SK-N-SH (cell line): ENCODE measurements at regions not wholly inside any gene's neighbourhood (a gene's known extent, or its start where the extent isn't known, plus 50 kb on each side); places are given as distances from the start of the nearest gene placed in this dataset.

Source experiments
- CTCF ChIA-PET: fragments of 300-600, 350-600 bp; formaldehyde crosslinking; extraction: SDS; loops from one replicate; lab custom pipeline; 2021; lab: Yijun Ruan, JAX
- POLR2A ChIA-PET: fragments of 350-600 bp; sonication (Branson Sonifier 250); formaldehyde crosslinking; extraction: SDS; loops from one replicate; lab custom pipeline; 2020; ENCODE audit warnings: antibody characterized with exemption, inconsistent platforms; lab: Yijun Ruan, JAX
- DNase-seq: peaks from one replicate; pipeline ENCODE4 v3.0.0; 2012
- H2AFZ ChIP-seq: fragments of 200-600 bp; sonication (generic); 2 replicates; pipeline ENCODE4 v1.8.1; 2016; ENCODE audit warnings: antibody characterized with exemption, mild to moderate bottlenecking, low read depth
- H3F3A ChIP-seq: fragments of 200-600 bp; sonication (generic); replicated peaks from 2 replicates; pipeline ENCODE3; 2016; ENCODE audit warnings: antibody characterized with exemption, mild to moderate bottlenecking; ENCODE audit not compliant: insufficient read depth
- H3K27ac ChIP-seq, 2 experiments: fragments of 200-500 bp in 1 of 2; fragments of 200-600 bp in 1 of 2; sonication (Bioruptor generic) in 1 of 2; sonication (generic), shearing (Covaris generic) in 1 of 2; 2 replicates each; pipeline versions ENCODE4 v1.5.1 to v1.6.1; 2014 to 2016; ENCODE audit warnings: low read depth in 2 of 2, inconsistent platforms in 1 of 2, low read length in 1 of 2, mild to moderate bottlenecking in 1 of 2, mixed read lengths in 1 of 2
- H3K27me3 ChIP-seq: fragments of 200-600 bp; sonication (generic), shearing (Covaris generic); 2 replicates; pipeline ENCODE4 v1.6.1; 2016; ENCODE audit warnings: mixed run types; ENCODE audit not compliant: insufficient read depth
- H3K36me3 ChIP-seq, 2 experiments: fragments of 200-500 bp in 1 of 2; fragments of 200-600 bp in 1 of 2; sonication (Bioruptor generic) in 1 of 2; sonication (generic) in 1 of 2; replicated peaks in 1 of 2; 2 replicates each; pipeline versions ENCODE3 to v1.5.1; 2014 to 2016; ENCODE audit warnings: low read length in 1 of 2, mild to moderate bottlenecking in 1 of 2; ENCODE audit not compliant: insufficient read depth in 2 of 2, control insufficient read depth in 1 of 2
- H3K4me1 ChIP-seq, 2 experiments: fragments of 200-500 bp in 1 of 2; fragments of 200-600 bp in 1 of 2; sonication (Bioruptor generic) in 1 of 2; sonication (generic), shearing (Covaris generic) in 1 of 2; 2 replicates each; pipeline versions ENCODE4 v1.5.1 to v1.6.1; 2014 to 2016; ENCODE audit warnings: low read depth in 1 of 2, low read length in 1 of 2, mixed run types in 1 of 2; ENCODE audit not compliant: insufficient read depth in 2 of 2, control insufficient read depth in 1 of 2
- H3K4me2 ChIP-seq: fragments of 200-600 bp; sonication (generic), shearing (Covaris generic); 2 replicates; pipeline ENCODE4 v1.6.1; 2017; ENCODE audit warnings: mixed run types
- H3K4me3 ChIP-seq, 2 experiments: fragments of 200-500 bp in 1 of 2; fragments of 200-600 bp in 1 of 2; sonication (Bioruptor generic) in 1 of 2; sonication (generic), shearing (Covaris generic) in 1 of 2; 2 replicates each; pipeline versions ENCODE4 v1.5.1 to v1.8.1; 2014 to 2016; ENCODE audit warnings: low read depth in 2 of 2, inconsistent platforms in 1 of 2, low read length in 1 of 2, mild to moderate bottlenecking in 1 of 2, mixed read lengths in 1 of 2, moderate library complexity in 1 of 2
- H3K79me2 ChIP-seq: fragments of 200-600 bp; sonication (generic); 2 replicates; pipeline ENCODE4 v1.8.1; 2017; ENCODE audit warnings: mild to moderate bottlenecking; ENCODE audit not compliant: insufficient read depth
- H3K9ac ChIP-seq: fragments of 200-600 bp; sonication (generic); 2 replicates; pipeline ENCODE4 v1.6.1; 2017; ENCODE audit warnings: mixed run types
- H3K9me2 ChIP-seq: fragments of 200-600 bp; sonication (generic); 2 replicates; pipeline ENCODE4 v1.6.1; 2017; ENCODE audit warnings: mixed run types
- H3K9me3 ChIP-seq: fragments of 200-600 bp; sonication (generic); 2 replicates; pipeline ENCODE4 v1.6.1; 2017; ENCODE audit warnings: mixed run types, mild to moderate bottlenecking, moderate library complexity
- H4K20me1 ChIP-seq: fragments of 200-600 bp; sonication (generic); 2 replicates; pipeline ENCODE4 v1.6.1; 2017; ENCODE audit warnings: mild to moderate bottlenecking, mixed run types; ENCODE audit not compliant: insufficient read depth
- CHD2 ChIP-seq: fragments of 150-350 bp; IDR thresholded peaks from 2 replicates; pipeline ENCODE4 v1.6.1; 2018; ENCODE audit warnings: low read length; ENCODE audit not compliant: partially characterized antibody
- EP300 ChIP-seq, 2 experiments: IDR thresholded peaks; 2 replicates each; pipeline versions ENCODE4 v1.4.0 to v1.6.1; 2012; ENCODE audit warnings: borderline replicate concordance in 1 of 2, low read depth in 1 of 2, low read length in 1 of 2
- EZH2phosphoT487 ChIP-seq: fragments of 200-600 bp; sonication (generic); IDR thresholded peaks from 2 replicates; pipeline ENCODE4 v1.6.1; 2017; ENCODE audit warnings: low read depth, mixed run types, mild to moderate bottlenecking, antibody characterized with exemption, moderate library complexity, borderline replicate concordance
- FOSL2 ChIP-seq: IDR thresholded peaks from 2 replicates; pipeline ENCODE4 v1.4.0; 2012; ENCODE audit warnings: low read depth, mild to moderate bottlenecking, moderate library complexity, borderline replicate concordance
- GATA2 ChIP-seq: sonication (generic); formaldehyde crosslinking; IDR thresholded peaks from 2 replicates; pipeline ENCODE4 v1.5.0; 2020; ENCODE audit warnings: mild to moderate bottlenecking, missing genetic modification reagents
- MAX ChIP-seq: IDR thresholded peaks from 2 replicates; pipeline ENCODE4 v1.4.0; 2012; ENCODE audit warnings: low read depth
- MXI1 ChIP-seq: IDR thresholded peaks from 2 replicates; pipeline ENCODE4 v1.6.1; 2012; ENCODE audit warnings: mild to moderate bottlenecking, low read depth, low read length, improper control_type of control experiment
- NFIC ChIP-seq: IDR thresholded peaks from 2 replicates; pipeline ENCODE4 v1.4.0; 2012; ENCODE audit warnings: borderline replicate concordance
- NRF1 ChIP-seq: IDR thresholded peaks from 2 replicates; pipeline ENCODE4 v1.6.1; 2012; ENCODE audit warnings: low read depth, mild to moderate bottlenecking, low read length
- RCOR1 ChIP-seq: fragments of 150-350 bp; IDR thresholded peaks from 2 replicates; pipeline ENCODE4 v1.6.1; 2017; ENCODE audit warnings: antibody characterized with exemption, low read length
- RXRA ChIP-seq: IDR thresholded peaks from 2 replicates; pipeline ENCODE4 v1.4.0; 2012; ENCODE audit warnings: low read depth, mild to moderate bottlenecking, borderline replicate concordance
- SIN3A ChIP-seq: IDR thresholded peaks from 2 replicates; pipeline ENCODE4 v1.6.1; 2012; ENCODE audit warnings: low read depth, mild to moderate bottlenecking, low read length, moderate library complexity, borderline replicate concordance
- SMC3 ChIP-seq: IDR thresholded peaks from 2 replicates; pipeline ENCODE4 v1.6.1; 2012; ENCODE audit warnings: low read depth, low read length, improper control_type of control experiment
- TAF1 ChIP-seq: IDR thresholded peaks from 2 replicates; pipeline ENCODE4 v1.6.1; 2012; ENCODE audit warnings: low read depth, mild to moderate bottlenecking, low read length, moderate library complexity, borderline replicate concordance
- TCF12 ChIP-seq: IDR thresholded peaks from 2 replicates; pipeline ENCODE4 v1.4.0; 2012
- TEAD4 ChIP-seq: IDR thresholded peaks from 2 replicates; pipeline ENCODE4 v1.4.0; 2012; ENCODE audit warnings: mild to moderate bottlenecking, borderline replicate concordance; ENCODE audit not compliant: insufficient read depth
- USF2 ChIP-seq: fragments of 150-350 bp; IDR thresholded peaks from 2 replicates; pipeline ENCODE4 v1.6.1; 2017; ENCODE audit warnings: antibody characterized with exemption, low read length, low read depth, borderline replicate concordance
- WGBS: methylation state at CpG from one replicate; pipeline ENCODE4 v1.1.6; 2017; ENCODE audit warnings: low lambda C conversion rate; 5-methylcytosine and 5-hydroxymethylcytosine counted together
- TF ChIP-seq, protein P1 (sequence below): IDR thresholded peaks from 2 replicates; pipeline ENCODE4 v1.4.0; 2012; ENCODE audit warnings: low read depth, borderline replicate concordance
- TF ChIP-seq, protein P2 (sequence below): IDR thresholded peaks from 2 replicates; pipeline ENCODE4 v1.4.0; 2012; ENCODE audit warnings: low read depth, borderline replicate concordance
- TF ChIP-seq, protein P3 (sequence below): fragments of 200-600 bp; sonication (generic); IDR thresholded peaks from 2 replicates; pipeline ENCODE4 v1.6.1; 2017; ENCODE audit warnings: antibody characterized with exemption, mild to moderate bottlenecking, moderate library complexity

- Histone ChIP-seq H3K4me2 (no peak overlapping the region), H3K27ac (no peak overlapping the region; a peak in 1 of 4 replicates), H3K36me3 (no peaks in the 10 kb centered on the region), H3K9me2 (no peaks in the 10 kb centered on the region), H2AFZ (peak overlapping the region; percentile 51; the same call in 1 of the 2 replicates), H3K79me2 (no peaks in the 10 kb centered on the region), H3K27me3 (no peaks in the 10 kb centered on the region), H3F3A (peaks cover 7% of the 10 kb centered on the region), H3K9me3 (no peaks in the 10 kb centered on the region), H4K20me1 (no peaks in the 10 kb centered on the region), H3K4me3 (no peak overlapping the region), H3K9ac (no peak overlapping the region), H3K4me1 (peaks cover 0 to 3% of the 10 kb centered on the region in 2 experiments; a peak in 1 of 4 replicates)
- ChIA-PET POLR2A (no interaction called here), CTCF (no interaction called here)
- TF ChIP-seq EP300 (IDR thresholded peaks at IDR 0.05; ENCODE audit: borderline replicate concordance in 1 of 2, low read depth in 1 of 2, low read length in 1 of 2): no peak
- TF ChIP-seq NFIC: no peak
- no peak for TF ChIP-seq RCOR1
- TF ChIP-seq NRF1: no peak
- TF ChIP-seq, protein P1, sequence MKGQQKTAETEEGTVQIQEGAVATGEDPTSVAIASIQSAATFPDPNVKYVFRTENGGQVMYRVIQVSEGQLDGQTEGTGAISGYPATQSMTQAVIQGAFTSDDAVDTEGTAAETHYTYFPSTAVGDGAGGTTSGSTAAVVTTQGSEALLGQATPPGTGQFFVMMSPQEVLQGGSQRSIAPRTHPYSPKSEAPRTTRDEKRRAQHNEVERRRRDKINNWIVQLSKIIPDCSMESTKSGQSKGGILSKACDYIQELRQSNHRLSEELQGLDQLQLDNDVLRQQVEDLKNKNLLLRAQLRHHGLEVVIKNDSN: no peak
- TF ChIP-seq TCF12: no peak
- no peak for TF ChIP-seq FOSL2
- no peak for TF ChIP-seq EZH2phosphoT487
- TF ChIP-seq MAX: no peak
- no peak for TF ChIP-seq SIN3A
- no peak for TF ChIP-seq SMC3
- no peak for TF ChIP-seq TAF1
- TF ChIP-seq GATA2 (CRISPR knock-in tag): no peak
- DNase-seq: no peak
Observed at GRCh38 chr6:155883334-155883731, 427.7 kb upstream of the NOX3 start.

DNA sequence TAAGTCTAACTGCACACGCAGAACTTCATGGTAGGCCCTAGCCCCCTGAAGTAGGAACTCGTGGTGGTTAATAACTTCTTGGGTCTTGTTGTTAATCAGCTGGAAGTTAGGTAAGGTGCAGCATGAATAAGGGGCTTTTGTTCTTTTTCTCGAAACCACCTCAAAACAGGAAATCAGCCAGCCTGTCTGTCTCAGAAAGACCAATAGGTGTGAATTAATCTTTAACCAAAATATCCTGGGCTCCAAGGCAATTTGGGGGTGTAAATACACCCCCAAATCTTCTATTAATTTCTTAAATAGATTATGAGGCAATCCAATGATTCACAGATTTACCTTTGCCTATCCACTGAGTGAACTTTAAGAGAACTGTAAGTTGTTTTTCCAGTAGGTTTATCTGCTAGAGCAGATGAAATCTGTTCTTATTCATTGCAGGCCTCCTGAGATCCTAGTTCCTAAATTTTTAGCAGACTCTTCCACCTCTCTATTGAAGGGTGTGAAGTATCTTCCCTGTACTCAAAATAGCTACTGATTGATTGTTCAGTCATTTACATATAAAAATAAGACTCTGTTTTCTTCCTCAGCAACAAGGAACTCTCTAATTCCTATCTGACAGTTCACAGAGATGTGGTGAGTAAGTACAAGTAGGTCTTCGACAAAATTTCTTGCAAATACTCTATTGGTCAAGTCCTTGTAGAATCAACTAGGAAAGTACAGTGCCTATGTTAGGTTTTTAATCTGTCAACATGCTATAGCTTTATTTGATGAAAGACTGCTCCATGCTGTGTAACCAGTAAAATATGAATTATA is 427.1 kb upstream of the NOX3 start:
- CTCF ChIA-PET: no interaction called here
- WGBS: 87% methylated on average over 4 of the region's 4 CpGs
- H4K20me1 ChIP-seq: no peaks in the 10 kb centered on the region
- H3K9me2 ChIP-seq: no peaks in the 10 kb centered on the region
- POLR2A ChIA-PET: no interaction called here
- peaks cover 7% of the 10 kb centered on the region for H3F3A ChIP-seq
- H3K4me2 ChIP-seq: no peak overlapping the region
- no peak overlapping the region for H3K4me3 ChIP-seq
- H3K9me3 ChIP-seq: no peaks in the 10 kb centered on the region
- H3K27me3 ChIP-seq: no peaks in the 10 kb centered on the region
- H3K4me1 ChIP-seq: peaks cover 0 to 3% of the 10 kb centered on the region in 2 experiments; a peak in 1 of 4 replicates
- no peak overlapping the region; a peak in 1 of 4 replicates for H3K27ac ChIP-seq
- H3K79me2 ChIP-seq: no peaks in the 10 kb centered on the region
- DNase-seq: no peak
- H2AFZ ChIP-seq: peak overlapping the region; percentile 51; the same call in 1 of the 2 replicates
- H3K36me3 ChIP-seq: no peaks in the 10 kb centered on the region
- H3K9ac ChIP-seq: no peak overlapping the region
- no peak for TF ChIP-seq TEAD4
- TF ChIP-seq CHD2: no peak
- no peak for TF ChIP-seq GATA2 (CRISPR knock-in tag)
- TF ChIP-seq NRF1: no peak
- TF ChIP-seq, protein P1: no peak
- TF ChIP-seq RXRA: no peak
- no peak for TF ChIP-seq MXI1
- TF ChIP-seq, protein P2, sequence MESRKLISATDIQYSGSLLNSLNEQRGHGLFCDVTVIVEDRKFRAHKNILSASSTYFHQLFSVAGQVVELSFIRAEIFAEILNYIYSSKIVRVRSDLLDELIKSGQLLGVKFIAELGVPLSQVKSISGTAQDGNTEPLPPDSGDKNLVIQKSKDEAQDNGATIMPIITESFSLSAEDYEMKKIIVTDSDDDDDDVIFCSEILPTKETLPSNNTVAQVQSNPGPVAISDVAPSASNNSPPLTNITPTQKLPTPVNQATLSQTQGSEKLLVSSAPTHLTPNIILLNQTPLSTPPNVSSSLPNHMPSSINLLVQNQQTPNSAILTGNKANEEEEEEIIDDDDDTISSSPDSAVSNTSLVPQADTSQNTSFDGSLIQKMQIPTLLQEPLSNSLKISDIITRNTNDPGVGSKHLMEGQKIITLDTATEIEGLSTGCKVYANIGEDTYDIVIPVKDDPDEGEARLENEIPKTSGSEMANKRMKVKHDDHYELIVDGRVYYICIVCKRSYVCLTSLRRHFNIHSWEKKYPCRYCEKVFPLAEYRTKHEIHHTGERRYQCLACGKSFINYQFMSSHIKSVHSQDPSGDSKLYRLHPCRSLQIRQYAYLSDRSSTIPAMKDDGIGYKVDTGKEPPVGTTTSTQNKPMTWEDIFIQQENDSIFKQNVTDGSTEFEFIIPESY: no peak
- no peak for TF ChIP-seq EP300 (IDR thresholded peaks at IDR 0.05; ENCODE audit: borderline replicate concordance in 1 of 2, low read depth in 1 of 2, low read length in 1 of 2)
- TF ChIP-seq, protein P3, sequence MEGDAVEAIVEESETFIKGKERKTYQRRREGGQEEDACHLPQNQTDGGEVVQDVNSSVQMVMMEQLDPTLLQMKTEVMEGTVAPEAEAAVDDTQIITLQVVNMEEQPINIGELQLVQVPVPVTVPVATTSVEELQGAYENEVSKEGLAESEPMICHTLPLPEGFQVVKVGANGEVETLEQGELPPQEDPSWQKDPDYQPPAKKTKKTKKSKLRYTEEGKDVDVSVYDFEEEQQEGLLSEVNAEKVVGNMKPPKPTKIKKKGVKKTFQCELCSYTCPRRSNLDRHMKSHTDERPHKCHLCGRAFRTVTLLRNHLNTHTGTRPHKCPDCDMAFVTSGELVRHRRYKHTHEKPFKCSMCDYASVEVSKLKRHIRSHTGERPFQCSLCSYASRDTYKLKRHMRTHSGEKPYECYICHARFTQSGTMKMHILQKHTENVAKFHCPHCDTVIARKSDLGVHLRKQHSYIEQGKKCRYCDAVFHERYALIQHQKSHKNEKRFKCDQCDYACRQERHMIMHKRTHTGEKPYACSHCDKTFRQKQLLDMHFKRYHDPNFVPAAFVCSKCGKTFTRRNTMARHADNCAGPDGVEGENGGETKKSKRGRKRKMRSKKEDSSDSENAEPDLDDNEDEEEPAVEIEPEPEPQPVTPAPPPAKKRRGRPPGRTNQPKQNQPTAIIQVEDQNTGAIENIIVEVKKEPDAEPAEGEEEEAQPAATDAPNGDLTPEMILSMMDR: no peak
- no peak for TF ChIP-seq FOSL2
- TF ChIP-seq USF2: no peak
